Omental fat pad (tissue), 3 donors: ENCODE measurements at regions not wholly inside any gene's neighbourhood (a gene's known extent, or its start where the extent isn't known, plus 50 kb on each side); places are given as distances from the start of the nearest gene placed in this dataset.

Source experiments
- ATAC-seq: fragments of 150-250 bp; one replicate; pipeline ENCODE4 v1.9.1; 2016; ENCODE audit warnings: mild to moderate bottlenecking, moderate library complexity; ENCODE audit not compliant: low FRiP score
- DNase-seq: peaks from one replicate; pipeline ENCODE4 v3.0.0-alpha.2; 2019; ENCODE audit warnings: low spot score
- TF ChIP-seq, protein P1 (sequence below), 3 donors: fragments of 450-650 bp; IDR thresholded peaks; one replicate each; pipeline ENCODE4 v1.5.1; 2016 to 2017; ENCODE audit warnings: antibody characterized with exemption in 3 of 3, mild to moderate bottlenecking in 3 of 3, moderate library complexity in 2 of 3

DNA sequence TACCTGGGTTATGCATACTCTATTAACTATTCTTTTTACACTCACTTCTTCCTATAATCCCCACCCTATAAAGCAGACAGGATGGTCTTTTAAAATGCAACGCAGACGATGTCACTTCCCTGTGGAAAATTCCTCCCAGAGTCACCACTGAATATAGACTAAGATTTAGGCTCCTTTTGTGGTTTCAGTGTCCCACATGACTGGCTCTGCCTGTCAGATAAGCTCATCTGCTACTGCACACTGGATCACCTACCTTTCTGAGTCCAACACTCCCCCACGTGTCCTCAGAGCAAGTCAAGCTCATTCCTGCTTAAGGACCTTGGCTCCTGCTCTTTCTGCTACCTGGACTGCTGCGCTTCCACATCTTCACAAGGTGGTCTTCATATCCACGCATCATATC, 73.0 kb upstream of the SIPA1L2 start:
- DNase-seq (no peak), ATAC-seq (no peak)

DNA sequence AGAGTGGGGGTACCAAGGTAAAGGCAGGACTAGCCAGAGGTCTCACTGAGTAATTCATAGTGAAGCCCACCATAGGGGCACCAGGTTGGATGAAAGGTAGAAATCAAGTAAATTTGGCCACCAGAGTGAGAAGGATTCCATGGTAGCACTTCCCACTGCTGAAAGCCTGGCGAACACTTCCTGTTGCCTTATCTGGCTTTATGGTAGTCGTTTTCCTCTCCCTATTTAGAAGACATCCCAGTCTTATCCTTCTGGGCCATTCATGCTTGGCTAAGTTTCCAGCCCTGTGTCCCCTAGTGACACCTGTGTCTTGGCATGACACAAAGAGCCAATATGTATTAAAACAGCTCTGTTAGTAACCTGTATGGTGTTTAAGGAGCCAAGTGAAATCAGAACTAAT, 74.3 kb upstream of the SIPA1L2 start:
- TF ChIP-seq, protein P1, sequence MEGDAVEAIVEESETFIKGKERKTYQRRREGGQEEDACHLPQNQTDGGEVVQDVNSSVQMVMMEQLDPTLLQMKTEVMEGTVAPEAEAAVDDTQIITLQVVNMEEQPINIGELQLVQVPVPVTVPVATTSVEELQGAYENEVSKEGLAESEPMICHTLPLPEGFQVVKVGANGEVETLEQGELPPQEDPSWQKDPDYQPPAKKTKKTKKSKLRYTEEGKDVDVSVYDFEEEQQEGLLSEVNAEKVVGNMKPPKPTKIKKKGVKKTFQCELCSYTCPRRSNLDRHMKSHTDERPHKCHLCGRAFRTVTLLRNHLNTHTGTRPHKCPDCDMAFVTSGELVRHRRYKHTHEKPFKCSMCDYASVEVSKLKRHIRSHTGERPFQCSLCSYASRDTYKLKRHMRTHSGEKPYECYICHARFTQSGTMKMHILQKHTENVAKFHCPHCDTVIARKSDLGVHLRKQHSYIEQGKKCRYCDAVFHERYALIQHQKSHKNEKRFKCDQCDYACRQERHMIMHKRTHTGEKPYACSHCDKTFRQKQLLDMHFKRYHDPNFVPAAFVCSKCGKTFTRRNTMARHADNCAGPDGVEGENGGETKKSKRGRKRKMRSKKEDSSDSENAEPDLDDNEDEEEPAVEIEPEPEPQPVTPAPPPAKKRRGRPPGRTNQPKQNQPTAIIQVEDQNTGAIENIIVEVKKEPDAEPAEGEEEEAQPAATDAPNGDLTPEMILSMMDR (IDR thresholded peaks at IDR 0.05), result no peak
- no peak for DNase-seq
- no peak for ATAC-seq

More for the DNA sequence above, 73.0 kb upstream of the SIPA1L2 start:
- TF ChIP-seq, protein P1 (IDR thresholded peaks at IDR 0.05), result no peak

DNA sequence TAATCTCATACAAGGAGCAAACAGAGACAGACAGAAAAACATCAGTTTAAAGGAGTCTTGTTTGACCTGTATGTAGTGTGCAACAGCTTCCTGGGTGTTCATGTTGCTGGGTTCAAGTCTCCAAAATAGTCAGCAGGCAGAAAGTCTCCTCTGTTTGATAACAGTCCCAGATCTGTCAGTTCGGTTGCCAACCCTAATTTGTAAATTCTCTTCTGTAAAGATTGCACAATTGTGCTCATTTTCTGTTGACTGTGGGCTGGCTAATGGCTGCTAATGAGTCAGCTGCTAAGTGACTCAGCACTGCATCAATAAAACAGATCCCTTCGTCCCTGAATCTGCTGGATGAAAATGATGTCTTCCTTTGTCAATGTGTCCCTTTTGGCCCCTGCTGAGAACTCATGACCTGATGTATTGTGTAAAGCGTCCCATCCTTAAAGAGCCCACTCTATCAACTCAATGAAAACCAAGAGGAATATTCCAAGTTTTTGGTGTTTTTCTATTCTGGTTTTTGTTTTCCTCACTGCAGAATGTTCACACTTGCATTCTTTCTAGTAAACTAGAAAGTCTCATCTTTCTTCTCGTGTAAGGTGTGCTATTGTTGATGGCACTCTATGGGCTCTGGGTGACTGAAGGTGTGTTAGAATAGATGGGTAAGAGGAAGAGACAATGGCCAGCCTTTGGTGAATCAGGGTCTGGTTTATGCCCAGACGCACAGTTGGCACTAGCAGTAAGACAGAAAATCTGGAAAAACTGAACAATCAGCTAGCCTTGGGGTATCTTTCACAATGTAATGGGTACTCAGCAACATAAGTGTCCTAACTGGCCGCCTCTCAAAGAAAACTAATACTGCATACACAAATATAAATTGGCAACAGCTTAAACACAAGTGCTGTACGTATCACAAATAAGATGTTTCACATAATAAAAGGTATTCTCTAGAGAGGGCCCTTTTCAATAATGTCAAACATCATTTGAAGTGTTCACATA, 75.1 kb upstream of the SIPA1L2 start:
- DNase-seq (peak; percentile 31), ATAC-seq (peak; percentile 79)
- TF ChIP-seq, protein P1 (IDR thresholded peaks at IDR 0.05), result no peak

DNA sequence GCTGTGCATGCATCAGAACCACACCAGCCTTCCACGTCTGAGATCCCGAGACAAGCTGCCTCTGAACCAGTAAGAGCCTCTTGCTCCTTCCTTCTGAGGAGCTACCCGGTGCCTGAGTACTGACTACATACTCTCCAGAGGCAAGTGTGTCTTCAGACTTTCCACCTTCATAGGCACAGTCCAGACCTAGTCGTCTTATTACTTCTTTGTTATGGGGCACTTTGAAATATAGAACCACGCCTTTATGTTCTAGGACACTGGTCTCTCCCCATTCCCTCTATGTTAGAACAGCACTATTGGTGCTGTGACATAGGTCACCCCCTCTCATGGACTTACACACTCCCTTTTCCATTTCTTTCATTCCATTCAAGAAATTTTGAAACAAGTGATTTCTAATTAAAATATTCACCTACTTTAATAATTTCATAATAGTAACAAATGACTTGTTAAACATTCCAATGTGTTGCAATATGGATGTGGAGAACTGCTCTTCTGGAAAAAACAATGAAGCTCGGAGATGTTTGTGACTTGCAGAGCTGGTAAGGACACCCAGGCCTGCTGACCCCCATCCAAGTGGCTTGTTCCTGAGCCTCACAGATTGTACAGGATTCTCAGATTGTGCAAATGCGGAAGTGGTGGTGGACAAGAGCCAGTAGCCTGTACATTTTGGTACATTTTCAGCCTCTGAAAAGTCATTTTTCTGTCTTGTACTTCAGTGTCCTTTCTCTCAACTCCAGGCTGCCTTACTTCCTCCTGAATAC, 76.1 kb upstream of the SIPA1L2 start:
- no peak for DNase-seq
- peak; percentile 50 for ATAC-seq

DNA sequence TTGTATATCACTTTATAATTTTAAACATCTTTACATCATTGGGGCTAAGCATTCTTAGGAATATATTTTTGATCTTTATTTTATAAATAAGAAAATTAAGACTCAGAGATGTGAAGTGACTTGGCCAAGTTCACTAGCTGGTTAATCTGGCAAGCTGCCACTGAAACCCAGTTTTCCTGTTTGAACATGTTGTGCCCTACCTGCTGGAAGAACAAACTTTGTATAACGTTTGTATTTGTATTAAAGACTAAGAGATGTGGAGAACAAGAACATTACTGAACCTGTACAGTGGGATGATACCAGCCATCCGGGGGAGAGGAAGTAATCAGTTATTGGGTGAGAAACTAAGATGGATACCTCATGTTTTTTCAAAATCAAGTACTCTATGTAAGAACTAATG, 77.2 kb upstream of the SIPA1L2 start:
- no peak for ATAC-seq
- no peak for DNase-seq
- TF ChIP-seq, protein P1 (IDR thresholded peaks at IDR 0.05), result no peak

More for the DNA sequence above, 76.1 kb upstream of the SIPA1L2 start:
- TF ChIP-seq, protein P1 (IDR thresholded peaks at IDR 0.05), result no peak

DNA sequence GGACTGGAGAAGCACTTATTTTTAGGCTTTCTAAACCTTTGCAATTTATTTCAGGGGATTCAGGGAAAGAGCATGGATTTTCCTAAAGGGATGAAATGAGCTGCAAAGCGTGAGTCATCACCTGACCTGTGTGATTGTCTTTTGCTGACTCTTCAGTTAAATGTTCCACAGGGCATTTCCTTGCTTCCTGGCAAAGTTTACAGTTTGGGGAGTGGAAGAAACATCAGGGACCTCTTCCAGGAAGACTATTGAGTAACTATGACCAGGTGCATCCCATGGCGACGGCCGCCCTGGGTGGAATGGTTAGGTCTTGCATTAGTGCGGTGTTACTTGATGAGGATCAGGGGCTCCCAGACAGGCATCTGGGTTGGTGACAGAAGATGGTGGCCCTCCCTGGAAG, 79.5 kb upstream of the SIPA1L2 start:
- TF ChIP-seq, protein P1 (IDR thresholded peaks at IDR 0.05), result no peak
- ATAC-seq, result peak; percentile 76

More for the DNA sequence above, 79.5 kb upstream of the SIPA1L2 start:
- peak; percentile 38 for DNase-seq
